Prostate gland (tissue), 2 donors: ENCODE measurements at regions not wholly inside any gene's neighbourhood (a gene's known extent, or its start where the extent isn't known, plus 50 kb on each side); places are given as distances from the start of the nearest gene placed in this dataset.

Experiments used
- POLR2A ChIP-seq: fragments of 450-650 bp; IDR thresholded peaks from one replicate; pipeline ENCODE4 v1.6.1; 2016; ENCODE audit warnings: antibody characterized with exemption, mild to moderate bottlenecking
- TF ChIP-seq, protein P1 (sequence below), 4 experiments: fragments of 200-600 bp in 2 of 4; fragments of 450-650 bp in 2 of 4; sonication (generic) in 2 of 4; IDR thresholded peaks; 1 replicate in 3 of 4; 2 replicates in 1 of 4; pipeline ENCODE4 v1.5.1; 2016 to 2019; ENCODE audit warnings: antibody characterized with exemption in 4 of 4, mild to moderate bottlenecking in 2 of 4, moderate library complexity in 2 of 4

DNA sequence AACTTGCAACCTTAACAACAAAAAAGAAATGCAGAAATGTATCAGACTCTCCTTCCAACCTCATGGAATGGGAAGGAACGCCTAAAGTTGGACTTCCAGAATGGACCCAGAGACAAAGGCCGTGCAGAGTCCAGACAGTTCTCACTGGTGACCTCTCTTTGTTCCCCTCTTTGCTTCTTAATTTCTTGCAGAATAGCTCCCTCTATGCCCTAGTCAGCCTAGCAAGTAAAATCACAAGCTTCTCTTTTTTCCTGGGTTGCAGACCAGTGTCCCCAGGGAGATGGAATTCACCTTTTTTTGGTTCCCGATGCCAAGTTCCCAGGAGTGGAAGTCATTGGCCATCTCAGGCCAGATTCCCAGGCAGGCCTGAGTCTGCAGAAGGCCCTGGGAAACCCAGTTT, 278.0 kb downstream of the CCSER2 start:
- TF ChIP-seq, protein P1, sequence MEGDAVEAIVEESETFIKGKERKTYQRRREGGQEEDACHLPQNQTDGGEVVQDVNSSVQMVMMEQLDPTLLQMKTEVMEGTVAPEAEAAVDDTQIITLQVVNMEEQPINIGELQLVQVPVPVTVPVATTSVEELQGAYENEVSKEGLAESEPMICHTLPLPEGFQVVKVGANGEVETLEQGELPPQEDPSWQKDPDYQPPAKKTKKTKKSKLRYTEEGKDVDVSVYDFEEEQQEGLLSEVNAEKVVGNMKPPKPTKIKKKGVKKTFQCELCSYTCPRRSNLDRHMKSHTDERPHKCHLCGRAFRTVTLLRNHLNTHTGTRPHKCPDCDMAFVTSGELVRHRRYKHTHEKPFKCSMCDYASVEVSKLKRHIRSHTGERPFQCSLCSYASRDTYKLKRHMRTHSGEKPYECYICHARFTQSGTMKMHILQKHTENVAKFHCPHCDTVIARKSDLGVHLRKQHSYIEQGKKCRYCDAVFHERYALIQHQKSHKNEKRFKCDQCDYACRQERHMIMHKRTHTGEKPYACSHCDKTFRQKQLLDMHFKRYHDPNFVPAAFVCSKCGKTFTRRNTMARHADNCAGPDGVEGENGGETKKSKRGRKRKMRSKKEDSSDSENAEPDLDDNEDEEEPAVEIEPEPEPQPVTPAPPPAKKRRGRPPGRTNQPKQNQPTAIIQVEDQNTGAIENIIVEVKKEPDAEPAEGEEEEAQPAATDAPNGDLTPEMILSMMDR (IDR thresholded peaks at IDR 0.05) = no peak
- TF ChIP-seq POLR2A = no peak
